ENCODE measurements at regions not wholly inside any gene's neighbourhood (a gene's known extent, or its start where the extent isn't known, plus 50 kb on each side); places are given as distances from the start of the nearest gene placed in this dataset.
A peak's percentile ranks its signal among the peaks of the same experiment; 100 is the strongest.

DNA sequence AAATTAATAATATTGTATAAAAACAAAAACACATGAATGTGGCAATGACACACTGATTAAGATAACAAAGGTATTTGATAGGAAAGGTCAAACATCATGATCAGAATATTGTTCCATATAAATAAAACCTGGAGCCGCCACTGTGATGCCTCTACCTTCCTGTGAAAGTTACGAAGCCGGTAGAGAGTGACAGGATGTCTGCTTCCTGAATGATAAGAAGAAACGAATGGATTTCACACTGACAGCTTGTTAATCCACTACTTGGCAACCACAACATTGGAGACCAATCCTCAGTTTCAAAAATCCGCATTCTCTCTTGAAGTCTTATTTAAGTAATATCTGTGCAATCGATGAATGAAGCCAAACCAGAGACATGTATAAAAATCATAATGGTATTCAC lies 315.1 kb downstream of the HDGFL1 start:
- POLR2A ChIA-PET, result no interaction called here

DNA sequence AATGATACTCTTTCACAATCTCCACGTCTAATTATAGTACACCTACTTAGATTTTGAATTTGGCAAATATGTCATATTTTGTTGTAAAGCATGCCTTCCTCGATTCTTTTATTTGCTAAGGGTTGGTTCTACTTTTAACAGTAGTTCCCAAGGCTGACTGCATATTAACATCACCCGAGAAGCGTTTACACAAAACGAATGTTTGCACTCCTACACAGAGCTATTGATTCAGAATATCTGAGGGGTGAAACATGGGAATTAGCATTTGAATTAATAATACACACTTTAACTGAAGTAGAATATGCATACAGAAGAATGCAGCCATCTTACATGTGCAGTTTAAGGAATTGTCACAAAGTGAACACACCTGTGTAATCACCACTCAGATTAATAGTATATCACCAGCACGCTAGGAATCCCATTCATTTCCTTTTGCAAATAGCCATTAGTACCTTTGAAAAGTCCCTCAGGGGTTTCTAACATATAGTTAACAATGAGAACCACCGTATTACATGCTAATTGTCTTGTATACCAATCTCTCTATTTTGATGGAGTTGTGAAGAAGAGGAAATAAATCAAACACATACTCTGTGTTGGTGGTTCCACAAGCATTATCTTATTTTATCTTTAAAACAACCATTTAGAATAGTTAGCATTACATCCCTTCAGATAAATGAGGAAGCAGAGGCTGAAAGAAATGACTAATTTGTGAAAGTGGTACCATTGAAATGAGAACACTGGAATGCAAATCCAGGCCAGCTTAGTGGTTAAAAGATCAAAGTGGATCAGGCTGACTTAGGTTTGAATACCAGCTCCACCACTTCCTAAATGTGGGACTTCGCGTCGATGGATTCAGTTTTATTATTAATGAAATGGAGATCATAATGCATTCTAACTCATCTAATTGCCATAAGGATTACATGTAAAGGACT lies 317.6 kb downstream of the HDGFL1 start:
- peaks cover 0 to 8% (median 0%) of the 10 kb centered on the region in 5 donors for H3K9me3 Mint-ChIP-seq
- Histone ChIP-seq H3K27ac (ENCODE audit: low read depth, low read length) (no peak overlapping the region), H3K4me3 (ENCODE audit: low read length) (no peak overlapping the region), H3K4me1 (ENCODE audit: insufficient read depth, low read length) (no peaks in the 10 kb centered on the region), H3K36me3 (ENCODE audit: insufficient read depth, low read length) (no peaks in the 10 kb centered on the region), H3K9me3 (ENCODE audit: low read length) (no peaks in the 10 kb centered on the region), H3K27me3 (ENCODE audit: insufficient read depth, low read length, poor library complexity, severe bottlenecking) (no peaks in the 10 kb centered on the region)
- no peak for DNase-seq
- ChIA-PET POLR2A (no interaction called here), CTCF (no interaction called here)
- no peaks in the 10 kb centered on the region for H3K36me3 Mint-ChIP-seq
- H3K4me3 Mint-ChIP-seq, result no peak overlapping the region
- H3K4me1 Mint-ChIP-seq, result no peaks in the 10 kb centered on the region
- no peak overlapping the region for H3K27ac Mint-ChIP-seq
- peaks cover 0 to 1% of the 10 kb centered on the region in 2 donors for H3K27me3 Mint-ChIP-seq

More for the DNA sequence above, 315.1 kb downstream of the HDGFL1 start:
- Mint-ChIP-seq H3K9me3 (peaks cover 0 to 7% (median 0%) of the 10 kb centered on the region in 5 donors), H3K27me3 (no peaks in the 10 kb centered on the region), H3K4me3 (no peak overlapping the region), H3K27ac (peak overlapping the region in 1 of 8 donors; percentile 5), H3K4me1 (no peaks in the 10 kb centered on the region), H3K36me3 (no peaks in the 10 kb centered on the region)
- Histone ChIP-seq H3K4me1 (ENCODE audit: insufficient read depth, low read length) (no peaks in the 10 kb centered on the region), H3K36me3 (ENCODE audit: insufficient read depth, low read length) (no peaks in the 10 kb centered on the region), H3K4me3 (ENCODE audit: low read length) (no peak overlapping the region), H3K27me3 (ENCODE audit: insufficient read depth, low read length, poor library complexity, severe bottlenecking) (no peaks in the 10 kb centered on the region), H3K9me3 (ENCODE audit: low read length) (no peaks in the 10 kb centered on the region), H3K27ac (ENCODE audit: low read depth, low read length) (no peak overlapping the region)
- DNase-seq, result no peak
- CTCF ChIA-PET, result no interaction called here

DNA sequence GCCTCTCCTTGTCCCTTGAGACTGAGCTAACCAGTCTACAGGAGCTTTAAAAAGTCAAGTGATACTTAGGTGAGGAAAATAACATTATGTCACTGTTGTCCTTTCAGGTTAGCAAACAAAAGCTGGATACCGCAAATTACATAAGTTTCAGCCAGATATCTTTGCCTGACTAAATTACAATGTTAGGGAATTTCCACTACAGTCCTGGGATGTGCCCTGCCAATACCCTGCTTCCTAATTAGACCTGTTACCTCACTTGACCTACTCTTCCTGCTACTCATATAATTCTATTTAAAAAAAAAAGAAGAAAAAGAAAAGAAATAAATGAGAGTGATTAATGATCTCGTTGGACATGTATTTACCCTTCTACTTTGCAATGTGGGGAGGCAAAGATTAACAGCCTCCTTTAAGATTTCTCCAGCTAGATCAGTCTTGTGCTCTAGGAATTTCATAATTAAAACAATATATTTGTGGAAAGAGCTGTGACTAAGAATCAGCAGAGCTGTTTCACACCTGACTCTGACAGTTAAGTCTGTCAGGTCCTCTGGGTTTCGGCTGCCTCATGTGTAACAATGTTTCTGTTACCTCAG lies 318.9 kb downstream of the HDGFL1 start:
- ChIA-PET CTCF (no interaction called here), POLR2A (no interaction called here)
- H3K4me1 ChIP-seq (ENCODE audit: insufficient read depth, low read length), result no peaks in the 10 kb centered on the region
- no peak overlapping the region for H3K4me3 ChIP-seq (ENCODE audit: low read length)
- Mint-ChIP-seq H3K4me3 (no peak overlapping the region), H3K27ac (no peak overlapping the region), H3K4me1 (no peaks in the 10 kb centered on the region), H3K27me3 (peaks cover 0 to 1% of the 10 kb centered on the region in 2 donors), H3K9me3 (peaks cover 0 to 8% (median 0%) of the 10 kb centered on the region in 5 donors), H3K36me3 (no peaks in the 10 kb centered on the region)
- H3K36me3 ChIP-seq (ENCODE audit: insufficient read depth, low read length), result no peaks in the 10 kb centered on the region
- no peak overlapping the region for H3K27ac ChIP-seq (ENCODE audit: low read depth, low read length)
- DNase-seq, result no peak
- H3K27me3 ChIP-seq (ENCODE audit: insufficient read depth, low read length, poor library complexity, severe bottlenecking), result no peaks in the 10 kb centered on the region
- H3K9me3 ChIP-seq (ENCODE audit: low read length), result no peaks in the 10 kb centered on the region

DNA sequence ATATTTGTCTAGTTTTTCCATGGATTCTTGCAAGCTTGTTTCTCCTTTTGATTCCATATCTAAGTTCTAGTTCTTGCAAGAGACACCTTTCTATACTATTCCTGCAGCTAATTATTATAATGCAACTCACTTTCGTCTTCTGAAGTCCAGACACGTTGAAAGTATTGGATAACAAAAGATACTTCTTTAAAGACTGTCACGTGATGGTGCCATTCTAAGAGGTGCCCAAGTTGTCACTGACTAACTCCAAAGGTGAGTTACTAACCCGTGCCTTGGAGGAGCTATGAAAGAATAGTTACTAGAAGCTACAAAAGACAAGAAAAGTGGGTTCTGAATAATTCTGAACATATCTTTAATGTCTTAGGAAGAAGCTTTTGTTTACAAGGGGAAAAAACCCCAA lies 322.6 kb downstream of the HDGFL1 start:
- peaks cover 0 to 7% (median 0%) of the 10 kb centered on the region in 5 donors for H3K9me3 Mint-ChIP-seq

DNA sequence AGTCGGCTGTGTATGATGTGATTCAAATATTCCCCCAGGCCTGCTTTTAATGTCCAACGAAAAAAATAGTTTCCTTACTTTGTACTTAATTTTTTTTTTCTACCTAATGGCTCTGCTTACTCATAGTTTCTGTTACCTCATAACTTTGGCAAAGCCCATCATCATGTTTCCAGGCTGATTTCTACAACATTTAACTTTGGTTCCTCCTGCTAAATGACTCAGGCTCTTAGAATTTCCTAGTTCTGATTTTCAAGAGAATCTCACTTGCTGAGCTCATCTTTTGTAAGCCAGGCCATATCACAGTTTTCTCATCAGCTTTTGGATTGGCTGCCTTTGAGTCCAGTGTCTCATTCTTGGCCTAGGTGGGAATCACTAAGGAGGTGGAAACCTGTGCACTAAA lies 323.1 kb downstream of the HDGFL1 start:
- ChIA-PET POLR2A (no interaction called here), CTCF (no interaction called here)
- Histone ChIP-seq H3K4me1 (ENCODE audit: insufficient read depth, low read length) (no peaks in the 10 kb centered on the region), H3K36me3 (ENCODE audit: insufficient read depth, low read length) (no peaks in the 10 kb centered on the region), H3K27ac (ENCODE audit: low read depth, low read length) (no peak overlapping the region), H3K4me3 (ENCODE audit: low read length) (no peak overlapping the region), H3K27me3 (ENCODE audit: insufficient read depth, low read length, poor library complexity, severe bottlenecking) (no peaks in the 10 kb centered on the region), H3K9me3 (ENCODE audit: low read length) (no peaks in the 10 kb centered on the region)
- Mint-ChIP-seq H3K4me3 (no peak overlapping the region), H3K9me3 (peaks cover 0 to 7% (median 2%) of the 10 kb centered on the region in 5 donors), H3K4me1 (no peaks in the 10 kb centered on the region), H3K27me3 (peaks cover 0 to 1% of the 10 kb centered on the region in 2 donors), H3K36me3 (no peaks in the 10 kb centered on the region), H3K27ac (no peak overlapping the region)
- DNase-seq, result no peak

More for the DNA sequence above, 322.6 kb downstream of the HDGFL1 start:
- H3K27me3 Mint-ChIP-seq, result peaks cover 0 to 1% of the 10 kb centered on the region in 2 donors
- no peak overlapping the region for H3K27ac Mint-ChIP-seq
- POLR2A ChIA-PET, result no interaction called here
- no peaks in the 10 kb centered on the region for H3K4me1 Mint-ChIP-seq
- no peak overlapping the region for H3K4me3 Mint-ChIP-seq
- CTCF ChIA-PET, result no interaction called here
- no peak for DNase-seq
- no peaks in the 10 kb centered on the region for H3K4me1 ChIP-seq (ENCODE audit: insufficient read depth, low read length)
- no peak overlapping the region for H3K4me3 ChIP-seq (ENCODE audit: low read length)
- H3K36me3 ChIP-seq (ENCODE audit: insufficient read depth, low read length), result no peaks in the 10 kb centered on the region
- no peaks in the 10 kb centered on the region for H3K27me3 ChIP-seq (ENCODE audit: insufficient read depth, low read length, poor library complexity, severe bottlenecking)
- no peak overlapping the region for H3K27ac ChIP-seq (ENCODE audit: low read depth, low read length)
- H3K9me3 ChIP-seq (ENCODE audit: low read length), result no peaks in the 10 kb centered on the region
- H3K36me3 Mint-ChIP-seq, result no peaks in the 10 kb centered on the region

DNA sequence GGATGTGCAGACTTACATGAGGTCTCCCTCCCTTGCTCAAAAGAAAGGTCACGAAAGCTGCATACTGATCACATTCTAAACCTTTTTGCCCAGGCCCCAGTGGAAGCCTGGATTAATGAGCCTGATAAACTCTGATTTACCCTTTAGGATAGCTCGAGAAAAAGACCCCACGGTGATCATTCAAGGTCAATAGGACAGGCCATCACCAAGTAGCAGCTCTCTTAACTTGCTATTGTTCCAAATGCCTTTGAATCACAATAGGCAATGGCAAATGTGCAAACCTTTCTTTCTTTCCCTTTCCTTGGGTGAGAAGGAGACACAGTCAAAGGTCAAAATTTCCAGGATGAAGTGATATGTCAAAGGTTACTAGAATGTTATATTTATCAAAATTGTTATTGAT lies 327.3 kb downstream of the HDGFL1 start:
- no peak overlapping the region for H3K27ac Mint-ChIP-seq
- no peaks in the 10 kb centered on the region for H3K4me1 Mint-ChIP-seq
- ChIA-PET POLR2A (no interaction called here), CTCF (no interaction called here)
- Histone ChIP-seq H3K4me3 (ENCODE audit: low read length) (no peak overlapping the region), H3K9me3 (ENCODE audit: low read length) (no peaks in the 10 kb centered on the region), H3K36me3 (ENCODE audit: insufficient read depth, low read length) (no peaks in the 10 kb centered on the region), H3K4me1 (ENCODE audit: insufficient read depth, low read length) (no peaks in the 10 kb centered on the region), H3K27me3 (ENCODE audit: insufficient read depth, low read length, poor library complexity, severe bottlenecking) (no peaks in the 10 kb centered on the region), H3K27ac (ENCODE audit: low read depth, low read length) (no peak overlapping the region)
- no peak for DNase-seq
- no peaks in the 10 kb centered on the region for H3K27me3 Mint-ChIP-seq
- H3K4me3 Mint-ChIP-seq, result no peak overlapping the region
- H3K9me3 Mint-ChIP-seq, result peaks cover 0 to 13% (median 0%) of the 10 kb centered on the region in 5 donors
- no peaks in the 10 kb centered on the region for H3K36me3 Mint-ChIP-seq

DNA sequence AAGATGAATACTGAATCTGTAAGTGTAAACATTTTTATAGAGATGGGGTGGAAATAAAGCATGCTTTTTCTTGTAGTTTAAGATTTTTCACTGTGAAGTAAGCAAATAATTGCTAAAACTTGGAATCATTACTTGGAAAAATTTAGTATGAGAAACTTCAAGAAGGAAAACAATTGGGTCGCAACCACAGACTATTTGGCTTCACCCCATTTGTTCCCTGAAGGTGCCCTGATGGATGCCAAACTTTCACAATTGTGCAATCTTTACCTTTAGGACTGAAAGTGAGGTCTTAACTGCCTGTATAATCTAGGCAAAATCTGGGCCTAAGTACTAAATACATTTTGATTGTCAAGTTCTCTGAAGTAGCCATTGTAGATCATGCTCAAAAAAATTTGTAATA lies 330.1 kb downstream of the HDGFL1 start:
- Mint-ChIP-seq H3K27me3 (no peaks in the 10 kb centered on the region), H3K4me1 (no peaks in the 10 kb centered on the region), H3K36me3 (no peaks in the 10 kb centered on the region), H3K27ac (no peak overlapping the region), H3K9me3 (peaks cover 0 to 6% (median 2%) of the 10 kb centered on the region in 5 donors), H3K4me3 (no peak overlapping the region)
- Histone ChIP-seq H3K4me1 (ENCODE audit: insufficient read depth, low read length) (no peaks in the 10 kb centered on the region), H3K9me3 (ENCODE audit: low read length) (no peaks in the 10 kb centered on the region), H3K27ac (ENCODE audit: low read depth, low read length) (no peak overlapping the region), H3K36me3 (ENCODE audit: insufficient read depth, low read length) (no peaks in the 10 kb centered on the region), H3K27me3 (ENCODE audit: insufficient read depth, low read length, poor library complexity, severe bottlenecking) (no peaks in the 10 kb centered on the region), H3K4me3 (ENCODE audit: low read length) (no peak overlapping the region)
- no peak for DNase-seq
- ChIA-PET CTCF (no interaction called here), POLR2A (no interaction called here)

DNA sequence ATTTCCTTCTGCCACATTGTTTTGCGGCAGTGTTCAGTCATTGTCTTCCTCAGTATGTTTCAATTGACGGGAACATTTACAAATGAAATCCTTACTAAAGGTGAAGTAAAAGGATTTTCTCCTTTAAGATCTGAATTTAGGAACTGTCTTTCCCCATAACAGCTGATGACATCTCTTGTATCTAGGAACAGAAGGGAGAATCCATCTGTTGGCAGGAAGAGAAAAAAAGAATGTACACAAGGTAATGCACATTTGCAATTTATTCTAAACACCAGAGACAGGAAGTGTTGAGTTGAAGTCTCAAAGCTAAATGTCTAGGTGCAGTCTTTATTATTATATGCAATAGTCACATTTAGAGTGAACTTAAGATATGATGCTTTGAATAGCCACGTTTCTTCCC lies 334.5 kb downstream of the HDGFL1 start:
- Mint-ChIP-seq H3K4me1 (no peaks in the 10 kb centered on the region), H3K27me3 (no peaks in the 10 kb centered on the region), H3K36me3 (peaks cover 0 to 5% (median 0%) of the 10 kb centered on the region in 3 donors), H3K9me3 (peaks cover 5 to 7% (median 6%) of the 10 kb centered on the region in 5 donors), H3K4me3 (no peak overlapping the region), H3K27ac (no peak overlapping the region)
- ChIA-PET CTCF (no interaction called here), POLR2A (no interaction called here)
- no peaks in the 10 kb centered on the region for H3K9me3 ChIP-seq (ENCODE audit: low read length)
- H3K27me3 ChIP-seq (ENCODE audit: insufficient read depth, low read length, poor library complexity, severe bottlenecking), result no peaks in the 10 kb centered on the region
- H3K27ac ChIP-seq (ENCODE audit: low read depth, low read length), result no peak overlapping the region
- no peaks in the 10 kb centered on the region for H3K36me3 ChIP-seq (ENCODE audit: insufficient read depth, low read length)
- no peak for DNase-seq
- H3K4me3 ChIP-seq (ENCODE audit: low read length), result no peak overlapping the region
- H3K4me1 ChIP-seq (ENCODE audit: insufficient read depth, low read length), result no peaks in the 10 kb centered on the region

All from CD8-positive, alpha-beta memory T cell (primary cell).